Thyroid gland (tissue), 4 donors: ENCODE measurements at regions not wholly inside any gene's neighbourhood (a gene's known extent, or its start where the extent isn't known, plus 50 kb on each side); places are given as distances from the start of the nearest gene placed in this dataset.

Experiments
- DNase-seq, 2 donors: peaks; one replicate each; pipeline ENCODE4 v3.0.0-alpha.2; 2019
- H3K27ac ChIP-seq, 3 donors: fragments of 200-600 bp; sonication (generic); 1 replicate in 2 of 3; 2 replicates in 1 of 3; pipeline ENCODE4 v1.5.1; 2016 to 2019; ENCODE audit warnings: mild to moderate bottlenecking in 1 of 3, moderate library complexity in 1 of 3
- H3K27me3 ChIP-seq: fragments of 200-600 bp; sonication (generic); one replicate; pipeline ENCODE4 v1.5.1; 2019
- H3K36me3 ChIP-seq, 2 donors: fragments of 200-600 bp; sonication (generic); one replicate each; pipeline ENCODE4 v1.5.1; 2016 to 2019
- H3K4me1 ChIP-seq, 2 donors: fragments of 200-600 bp; sonication (generic); one replicate each; pipeline ENCODE4 v1.5.1; 2017 to 2019
- H3K4me3 ChIP-seq, 3 donors: fragments of 200-600 bp; sonication (generic); replicated peaks in 1 of 3; 1 replicate in 2 of 3; 2 replicates in 1 of 3; pipeline ENCODE4 v1.5.1; 2016; ENCODE audit warnings: mild to moderate bottlenecking in 1 of 3
- H3K9me3 ChIP-seq: fragments of 200-600 bp; sonication (generic); one replicate; pipeline ENCODE4 v1.5.1; 2017
- POLR2A ChIP-seq, 2 donors: fragments of 450-650 bp; IDR thresholded peaks; one replicate each; pipeline ENCODE4 v1.6.1; 2017; ENCODE audit warnings: antibody characterized with exemption in 2 of 2, mild to moderate bottlenecking in 2 of 2, moderate library complexity in 1 of 2
- WGBS, 2 donors: methylation state at CpG; one replicate each; pipeline ENCODE4 v1.1.5; 2017; 5-methylcytosine and 5-hydroxymethylcytosine counted together
- intact Hi-C: fragments of 100-400 bp; cut with DNase I; formaldehyde crosslinking; loops from one replicate; pipeline ENCODE4 v1.15.1; 2023
- TF ChIP-seq, protein P1 (sequence below), 6 experiments: fragments of 200-600 bp in 3 of 6; fragments of 450-650 bp in 3 of 6; sonication (generic) in 3 of 6; IDR thresholded peaks; one replicate each; pipeline ENCODE4 v1.5.1; 2016 to 2019; ENCODE audit warnings: antibody characterized with exemption in 6 of 6, mild to moderate bottlenecking in 2 of 6, inconsistent platforms in 1 of 6, moderate library complexity in 1 of 6

DNA sequence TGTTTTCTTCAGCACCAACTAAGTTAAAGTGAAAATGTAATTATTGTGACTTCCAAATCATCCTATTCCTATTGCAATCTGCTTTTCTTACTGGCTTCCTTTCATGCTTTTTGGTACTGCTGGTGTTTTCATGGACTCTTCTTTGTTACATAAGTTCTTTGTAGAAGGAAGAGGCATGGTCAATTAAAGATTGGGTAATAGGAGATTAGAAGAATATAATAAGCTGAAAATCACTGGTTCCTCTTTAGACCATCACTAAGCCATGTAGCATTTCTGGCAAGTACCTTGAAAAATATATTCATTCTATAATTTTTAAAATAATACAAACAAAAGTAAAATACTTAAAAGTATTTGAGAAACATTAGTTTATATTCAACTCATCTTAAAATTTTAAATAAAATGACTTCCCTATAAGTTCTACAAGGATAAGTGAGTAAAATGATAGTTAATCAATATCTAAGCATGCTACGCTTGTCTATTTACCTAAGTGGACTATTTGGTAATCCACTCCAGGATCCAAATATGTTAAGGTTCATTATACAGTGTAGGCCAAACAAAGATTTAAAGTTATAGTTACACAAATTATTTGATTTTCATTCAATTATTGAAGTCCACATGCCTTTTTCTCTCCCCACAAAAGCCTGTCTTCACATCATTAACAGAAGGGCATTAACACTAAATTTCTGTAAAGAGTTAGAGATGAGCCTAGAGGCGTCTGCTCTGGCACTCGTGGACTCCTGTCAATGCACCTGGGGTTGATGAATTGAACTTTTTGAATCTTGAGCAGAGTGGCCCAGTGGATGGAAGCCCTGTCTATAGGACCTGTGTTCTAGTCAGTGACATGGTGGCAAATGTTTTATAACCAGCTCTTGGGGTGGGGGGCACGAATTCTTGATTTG lies 408.1 kb downstream of the INHBA start:
- Histone ChIP-seq H3K36me3 (no peaks in the 10 kb centered on the region), H3K4me1 (no peaks in the 10 kb centered on the region), H3K27ac (no peak overlapping the region), H3K4me3 (no peak overlapping the region), H3K27me3 (no peaks in the 10 kb centered on the region), H3K9me3 (no peaks in the 10 kb centered on the region)
- no peak for DNase-seq
- TF ChIP-seq POLR2A (IDR thresholded peaks at IDR 0.05): no peak
- TF ChIP-seq, protein P1, sequence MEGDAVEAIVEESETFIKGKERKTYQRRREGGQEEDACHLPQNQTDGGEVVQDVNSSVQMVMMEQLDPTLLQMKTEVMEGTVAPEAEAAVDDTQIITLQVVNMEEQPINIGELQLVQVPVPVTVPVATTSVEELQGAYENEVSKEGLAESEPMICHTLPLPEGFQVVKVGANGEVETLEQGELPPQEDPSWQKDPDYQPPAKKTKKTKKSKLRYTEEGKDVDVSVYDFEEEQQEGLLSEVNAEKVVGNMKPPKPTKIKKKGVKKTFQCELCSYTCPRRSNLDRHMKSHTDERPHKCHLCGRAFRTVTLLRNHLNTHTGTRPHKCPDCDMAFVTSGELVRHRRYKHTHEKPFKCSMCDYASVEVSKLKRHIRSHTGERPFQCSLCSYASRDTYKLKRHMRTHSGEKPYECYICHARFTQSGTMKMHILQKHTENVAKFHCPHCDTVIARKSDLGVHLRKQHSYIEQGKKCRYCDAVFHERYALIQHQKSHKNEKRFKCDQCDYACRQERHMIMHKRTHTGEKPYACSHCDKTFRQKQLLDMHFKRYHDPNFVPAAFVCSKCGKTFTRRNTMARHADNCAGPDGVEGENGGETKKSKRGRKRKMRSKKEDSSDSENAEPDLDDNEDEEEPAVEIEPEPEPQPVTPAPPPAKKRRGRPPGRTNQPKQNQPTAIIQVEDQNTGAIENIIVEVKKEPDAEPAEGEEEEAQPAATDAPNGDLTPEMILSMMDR (IDR thresholded peaks at IDR 0.05): no peak
- intact Hi-C loops: no loop called here
- 88% methylated on average over 4 of the region's 4 CpGs for WGBS, 2 donors

DNA sequence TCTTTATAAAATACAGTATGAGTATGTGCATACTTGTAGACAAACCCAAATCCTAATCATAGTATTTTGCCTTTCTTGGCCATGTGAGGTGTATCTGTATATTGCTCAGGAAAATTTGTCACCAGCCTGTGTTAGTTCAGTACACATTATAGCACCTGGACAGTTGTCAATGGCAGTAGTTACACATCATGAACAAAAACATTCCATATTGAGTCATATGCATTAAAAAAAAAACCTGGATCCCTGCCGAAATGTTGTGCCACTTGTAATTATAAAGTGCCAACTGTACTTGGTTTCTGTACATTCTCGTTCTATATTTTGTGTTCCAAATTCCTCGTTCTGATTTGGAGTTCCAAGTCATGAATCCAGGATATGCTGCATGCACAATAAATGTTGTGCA lies 410.4 kb downstream of the INHBA start:
- Histone ChIP-seq H3K36me3 (no peaks in the 10 kb centered on the region), H3K27ac (no peak overlapping the region), H3K9me3 (no peaks in the 10 kb centered on the region), H3K4me1 (no peaks in the 10 kb centered on the region), H3K4me3 (no peak overlapping the region), H3K27me3 (no peaks in the 10 kb centered on the region)
- DNase-seq: no peak
- 80 to 81% methylated on average over 3 of the region's 3 CpGs for WGBS, 2 donors
- TF ChIP-seq, protein P1 (IDR thresholded peaks at IDR 0.05): no peak
- TF ChIP-seq POLR2A (IDR thresholded peaks at IDR 0.05): no peak
- intact Hi-C loops: no loop called here

DNA sequence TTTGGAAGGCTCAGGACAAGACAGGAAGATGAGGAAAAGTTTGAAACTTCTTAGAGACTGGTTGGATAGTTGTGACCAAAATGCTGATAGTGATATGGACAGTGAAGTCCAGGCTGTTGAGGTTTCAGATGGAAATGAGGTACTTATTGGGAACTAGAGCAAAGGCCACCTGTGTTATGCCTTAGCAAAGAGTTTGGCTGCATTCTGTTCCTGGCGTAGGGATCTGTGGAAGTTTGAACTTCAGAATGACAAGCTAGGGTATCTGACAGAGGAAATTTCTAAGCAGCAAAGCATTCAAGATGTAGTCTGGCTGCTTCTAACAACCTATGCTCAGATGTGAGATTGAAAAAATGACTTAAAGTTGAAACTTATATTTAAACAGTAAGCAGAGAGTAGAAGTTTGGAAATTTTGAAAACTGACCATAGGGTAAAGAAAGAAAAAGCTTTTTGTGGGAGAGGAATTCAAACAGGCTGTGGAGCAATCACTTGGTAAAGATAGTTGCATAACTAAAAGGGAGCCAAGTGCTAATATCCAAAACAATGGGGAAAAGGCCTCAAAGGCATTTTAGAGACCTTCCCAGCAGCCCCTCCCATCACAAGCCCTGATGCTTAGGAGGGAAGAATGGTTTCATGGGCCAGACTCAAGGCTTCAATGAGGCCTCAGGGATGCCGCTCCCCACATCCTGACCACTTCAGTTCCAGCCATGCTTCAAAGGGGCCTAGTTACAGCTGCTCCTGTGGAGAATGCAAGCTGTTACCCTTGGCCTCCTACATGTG lies 415.1 kb downstream of the INHBA start:
- no peaks in the 10 kb centered on the region for H3K27me3 ChIP-seq
- H3K9me3 ChIP-seq: no peaks in the 10 kb centered on the region
- no peak overlapping the region for H3K27ac ChIP-seq
- no peak overlapping the region for H3K4me3 ChIP-seq
- H3K36me3 ChIP-seq: no peaks in the 10 kb centered on the region
- intact Hi-C loops: no loop called here
- no peak for DNase-seq
- TF ChIP-seq, protein P1 (IDR thresholded peaks at IDR 0.05): no peak
- no peak for TF ChIP-seq POLR2A (IDR thresholded peaks at IDR 0.05)
- no peaks in the 10 kb centered on the region for H3K4me1 ChIP-seq
- 96 to 98% methylated on average over 2 of the region's 2 CpGs for WGBS, 2 donors

DNA sequence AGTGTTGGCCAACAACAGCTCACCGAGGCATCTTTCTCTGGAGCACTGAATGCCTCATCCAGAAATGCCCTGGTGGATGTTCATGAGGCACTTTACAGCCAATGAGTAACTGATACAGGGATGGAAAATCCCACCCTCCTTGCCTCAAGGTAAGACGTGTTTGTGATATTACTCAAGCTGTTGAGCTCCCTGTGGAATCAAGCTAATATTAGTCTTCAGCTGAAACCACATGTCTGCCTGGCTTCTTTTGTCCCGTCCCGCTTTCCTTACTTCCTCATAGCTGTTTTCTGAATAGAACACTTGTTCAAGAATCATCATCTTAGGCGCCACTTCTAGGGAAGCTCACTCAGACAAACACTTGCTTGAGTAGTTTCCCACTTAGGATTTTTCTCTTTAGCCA lies 422.4 kb downstream of the INHBA start:
- H3K27ac ChIP-seq: no peak overlapping the region
- H3K4me3 ChIP-seq: no peak overlapping the region
- intact Hi-C loops: no loop called here
- no peak for DNase-seq
- no peaks in the 10 kb centered on the region for H3K27me3 ChIP-seq
- TF ChIP-seq, protein P1 (IDR thresholded peaks at IDR 0.05): no peak
- no peaks in the 10 kb centered on the region for H3K36me3 ChIP-seq
- no peaks in the 10 kb centered on the region for H3K4me1 ChIP-seq
- H3K9me3 ChIP-seq: no peaks in the 10 kb centered on the region
- 60 to 61% methylated on average over 5 of the region's 5 CpGs for WGBS, 2 donors

DNA sequence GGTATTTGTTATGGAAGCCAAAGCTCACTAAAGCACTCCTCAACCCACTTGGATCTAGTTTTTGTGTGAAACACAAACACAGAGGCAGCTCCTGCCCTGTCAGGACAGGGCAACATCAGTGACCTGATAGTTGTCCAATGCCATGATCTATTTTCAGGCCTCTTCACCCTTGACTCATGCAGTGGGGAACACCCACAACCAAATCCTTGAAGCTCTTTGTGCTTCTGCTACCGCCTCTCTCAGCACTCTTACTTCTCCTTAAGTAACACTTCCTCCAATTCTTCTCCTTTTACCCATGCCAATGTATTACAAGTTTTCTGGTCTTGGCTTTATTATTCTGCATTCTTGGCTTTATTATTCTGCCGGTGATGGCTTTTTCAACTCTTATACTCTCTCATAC lies 425.3 kb downstream of the INHBA start:
- intact Hi-C loops: no loop called here
- no peaks in the 10 kb centered on the region for H3K9me3 ChIP-seq
- no peak overlapping the region for H3K4me3 ChIP-seq
- no peak overlapping the region for H3K27ac ChIP-seq
- H3K4me1 ChIP-seq: no peaks in the 10 kb centered on the region
- DNase-seq: no peak
- WGBS, 2 donors: 81 to 87% methylated on average over 2 of the region's 2 CpGs
- H3K27me3 ChIP-seq: no peaks in the 10 kb centered on the region
- TF ChIP-seq POLR2A (IDR thresholded peaks at IDR 0.05): no peak
- TF ChIP-seq, protein P1 (IDR thresholded peaks at IDR 0.05): no peak
- H3K36me3 ChIP-seq: no peaks in the 10 kb centered on the region
